ENCODE measurements at regions not wholly inside any gene's neighbourhood (a gene's known extent, or its start where the extent isn't known, plus 50 kb on each side); places are given as distances from the start of the nearest gene placed in this dataset.

GRCh38 chr10:4473977-4474376, 352.0 kb upstream of the AKR1E2 start:
- Mint-ChIP-seq H3K36me3 (ENCODE audit: low read depth) (no peaks in the 10 kb centered on the region), H3K4me1 (peaks cover 23% of the 10 kb centered on the region), H3K27me3 (peaks cover 5% of the 10 kb centered on the region), H3K27ac (peak overlapping the region; percentile 57), H3K4me3 (peak overlapping the region; percentile 76)
- no peaks in the 10 kb centered on the region for H3K9me3 ChIP-seq (ENCODE audit: control insufficient read depth, low read length, poor library complexity, severe bottlenecking)
- no peak for ATAC-seq
- DNase-seq, result no peak

- Mint-ChIP-seq H3K27ac (peak overlapping the region; percentile 47), H3K4me3 (no peak overlapping the region), H3K4me1 (peaks cover 23% of the 10 kb centered on the region), H3K36me3 (ENCODE audit: low read depth) (no peaks in the 10 kb centered on the region), H3K27me3 (peaks cover 5% of the 10 kb centered on the region)
- DNase-seq, result no peak
- no peak for ATAC-seq
- H3K9me3 ChIP-seq (ENCODE audit: control insufficient read depth, low read length, poor library complexity, severe bottlenecking), result no peaks in the 10 kb centered on the region
These were observed 353.7 kb upstream of the AKR1E2 start for GRCh38 chr10:4472190-4472904.

GRCh38 chr10:4470231-4470835, 355.7 kb upstream of the AKR1E2 start:
- H3K4me1 Mint-ChIP-seq, result peaks cover 19% of the 10 kb centered on the region
- ATAC-seq, result no peak
- H3K36me3 Mint-ChIP-seq (ENCODE audit: low read depth), result no peaks in the 10 kb centered on the region
- H3K27me3 Mint-ChIP-seq, result peaks cover 5% of the 10 kb centered on the region
- no peak overlapping the region for H3K4me3 Mint-ChIP-seq
- no peaks in the 10 kb centered on the region for H3K9me3 ChIP-seq (ENCODE audit: control insufficient read depth, low read length, poor library complexity, severe bottlenecking)
- no peak for DNase-seq
- H3K27ac Mint-ChIP-seq, result no peak overlapping the region

DNA sequence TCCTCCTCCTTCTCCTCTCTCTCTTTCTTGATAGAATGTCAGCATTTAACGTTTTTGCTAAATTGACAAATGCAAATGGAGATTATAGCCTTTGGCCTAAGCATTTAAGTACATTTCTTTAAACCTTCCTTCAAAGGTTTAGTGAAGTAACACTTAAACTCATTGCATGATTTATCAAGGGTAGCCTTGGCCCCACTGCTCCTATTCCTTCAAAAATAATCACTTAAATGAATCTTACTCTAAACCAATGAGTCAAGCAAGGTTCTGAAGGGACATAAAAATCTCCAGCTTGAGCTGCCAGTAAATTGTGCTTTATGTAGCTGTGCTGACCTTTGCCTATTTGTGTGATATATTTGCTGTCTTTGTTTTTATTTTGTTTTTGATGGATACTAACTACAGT, 358.5 kb upstream of the AKR1E2 start:
- no peak for DNase-seq
- H3K4me3 Mint-ChIP-seq, result no peak overlapping the region
- peaks cover 5% of the 10 kb centered on the region for H3K27me3 Mint-ChIP-seq
- no peaks in the 10 kb centered on the region for H3K9me3 ChIP-seq (ENCODE audit: control insufficient read depth, low read length, poor library complexity, severe bottlenecking)
- no peaks in the 10 kb centered on the region for H3K36me3 Mint-ChIP-seq (ENCODE audit: low read depth)
- ATAC-seq, result no peak
- no peaks in the 10 kb centered on the region for H3K4me1 Mint-ChIP-seq
- H3K27ac Mint-ChIP-seq, result no peak overlapping the region

GRCh38 chr10:4460267-4460666, 365.7 kb upstream of the AKR1E2 start:
- H3K27me3 Mint-ChIP-seq, result no peaks in the 10 kb centered on the region
- no peaks in the 10 kb centered on the region for H3K9me3 ChIP-seq (ENCODE audit: control insufficient read depth, low read length, poor library complexity, severe bottlenecking)
- DNase-seq (no peak), ATAC-seq (no peak)
- no peak overlapping the region for H3K4me3 Mint-ChIP-seq
- H3K27ac Mint-ChIP-seq, result no peak overlapping the region
- peaks cover 2% of the 10 kb centered on the region for H3K36me3 Mint-ChIP-seq (ENCODE audit: low read depth)
- no peaks in the 10 kb centered on the region for H3K4me1 Mint-ChIP-seq

DNA sequence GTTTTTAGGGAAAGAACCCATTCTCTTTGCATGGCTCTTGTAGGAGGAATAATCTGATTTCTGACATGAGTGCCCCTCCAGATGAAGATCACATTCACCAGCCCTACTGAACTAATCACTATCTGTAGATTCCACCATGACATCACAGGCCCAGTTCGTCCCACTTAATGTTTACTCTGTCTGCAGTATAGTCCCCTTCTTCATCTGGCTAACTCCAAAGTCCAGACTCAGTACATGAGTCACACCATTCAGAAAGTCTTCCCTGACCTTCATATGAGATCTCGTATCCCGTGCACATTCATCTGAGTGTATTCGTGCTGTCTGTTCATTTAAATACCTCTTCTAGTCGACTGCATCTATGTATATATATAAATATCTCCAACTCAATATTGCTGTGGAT, 366.5 kb upstream of the AKR1E2 start:
- no peak overlapping the region for H3K4me3 Mint-ChIP-seq

GRCh38 chr10:4457597-4457996, 368.4 kb upstream of the AKR1E2 start:
- DNase-seq, result no peak

More for the DNA sequence above, 366.5 kb upstream of the AKR1E2 start:
- Mint-ChIP-seq H3K27me3 (no peaks in the 10 kb centered on the region), H3K4me1 (no peaks in the 10 kb centered on the region), H3K36me3 (ENCODE audit: low read depth) (peaks cover 2% of the 10 kb centered on the region), H3K27ac (no peak overlapping the region)
- no peak for ATAC-seq
- DNase-seq, result no peak
- no peaks in the 10 kb centered on the region for H3K9me3 ChIP-seq (ENCODE audit: control insufficient read depth, low read length, poor library complexity, severe bottlenecking)

DNA sequence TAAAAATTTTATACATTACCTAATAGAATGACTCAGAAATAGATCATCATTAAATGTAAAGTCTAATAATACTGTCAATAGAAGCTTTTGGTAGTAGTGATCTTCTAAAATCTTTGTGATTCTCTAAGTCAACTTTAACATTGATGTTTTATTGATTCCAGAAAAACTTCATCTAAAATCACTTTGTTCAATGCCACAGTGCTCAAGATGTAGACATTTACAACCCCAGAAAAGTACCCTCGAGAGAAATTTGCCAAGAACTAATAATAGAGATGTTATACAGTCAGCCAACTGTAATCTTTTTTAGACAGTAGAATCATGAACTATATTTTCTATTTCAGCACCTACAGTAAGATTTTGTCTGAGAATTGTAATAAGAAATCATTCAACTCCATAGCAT, 369.2 kb upstream of the AKR1E2 start:
- no peak overlapping the region for H3K4me3 Mint-ChIP-seq
- DNase-seq, result no peak
- ATAC-seq, result no peak
- H3K9me3 ChIP-seq (ENCODE audit: control insufficient read depth, low read length, poor library complexity, severe bottlenecking), result no peaks in the 10 kb centered on the region
- H3K27me3 Mint-ChIP-seq, result no peaks in the 10 kb centered on the region
- H3K4me1 Mint-ChIP-seq, result no peaks in the 10 kb centered on the region
- H3K27ac Mint-ChIP-seq, result no peak overlapping the region
- peaks cover 2% of the 10 kb centered on the region for H3K36me3 Mint-ChIP-seq (ENCODE audit: low read depth)

More at GRCh38 chr10:4457597-4457996, 368.4 kb upstream of the AKR1E2 start:
- ATAC-seq, result no peak
- Mint-ChIP-seq H3K27ac (no peak overlapping the region), H3K4me3 (no peak overlapping the region), H3K36me3 (ENCODE audit: low read depth) (peaks cover 2% of the 10 kb centered on the region), H3K27me3 (no peaks in the 10 kb centered on the region), H3K4me1 (no peaks in the 10 kb centered on the region)
- H3K9me3 ChIP-seq (ENCODE audit: control insufficient read depth, low read length, poor library complexity, severe bottlenecking), result no peaks in the 10 kb centered on the region

GRCh38 chr10:4456279-4456678, 369.7 kb upstream of the AKR1E2 start:
- DNase-seq, result no peak
- Mint-ChIP-seq H3K27me3 (no peaks in the 10 kb centered on the region), H3K36me3 (ENCODE audit: low read depth) (peaks cover 2% of the 10 kb centered on the region), H3K4me1 (no peaks in the 10 kb centered on the region), H3K4me3 (no peak overlapping the region), H3K27ac (no peak overlapping the region)
- ATAC-seq, result no peak
- H3K9me3 ChIP-seq (ENCODE audit: control insufficient read depth, low read length, poor library complexity, severe bottlenecking), result no peaks in the 10 kb centered on the region

DNA sequence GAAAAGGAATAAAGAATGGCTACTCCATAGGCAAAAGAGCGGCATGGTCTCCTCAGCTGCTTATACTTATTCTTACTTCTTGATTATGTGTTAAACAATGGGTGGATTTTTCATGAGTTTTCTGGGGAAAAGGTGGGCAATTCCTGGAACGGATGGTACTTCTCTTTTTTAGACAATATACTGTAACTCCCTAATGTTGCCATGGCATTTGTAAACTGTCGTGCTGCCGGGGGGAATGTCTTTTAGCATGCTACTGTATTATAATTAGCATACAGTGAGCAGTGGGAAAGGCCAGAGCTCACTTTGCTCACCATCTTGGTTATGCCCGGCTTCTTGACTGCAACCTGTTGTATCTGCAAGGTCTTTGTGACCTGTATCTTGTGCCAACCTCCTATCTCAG, 372.1 kb upstream of the AKR1E2 start:
- Mint-ChIP-seq H3K27me3 (no peaks in the 10 kb centered on the region), H3K27ac (no peak overlapping the region)

GRCh38 chr10:4453276-4453675, 372.7 kb upstream of the AKR1E2 start:
- no peaks in the 10 kb centered on the region for H3K9me3 ChIP-seq (ENCODE audit: control insufficient read depth, low read length, poor library complexity, severe bottlenecking)
- no peak overlapping the region for H3K4me3 Mint-ChIP-seq
- H3K27ac Mint-ChIP-seq, result no peak overlapping the region
- ATAC-seq, result no peak
- H3K27me3 Mint-ChIP-seq, result no peaks in the 10 kb centered on the region
- H3K4me1 Mint-ChIP-seq, result peaks cover 3% of the 10 kb centered on the region
- no peak for DNase-seq
- no peaks in the 10 kb centered on the region for H3K36me3 Mint-ChIP-seq (ENCODE audit: low read depth)

More for the DNA sequence above, 372.1 kb upstream of the AKR1E2 start:
- no peak for DNase-seq
- no peaks in the 10 kb centered on the region for H3K9me3 ChIP-seq (ENCODE audit: control insufficient read depth, low read length, poor library complexity, severe bottlenecking)
- Mint-ChIP-seq H3K4me1 (peaks cover 3% of the 10 kb centered on the region), H3K36me3 (ENCODE audit: low read depth) (peaks cover 2% of the 10 kb centered on the region), H3K4me3 (no peak overlapping the region)
- ATAC-seq, result no peak

DNA sequence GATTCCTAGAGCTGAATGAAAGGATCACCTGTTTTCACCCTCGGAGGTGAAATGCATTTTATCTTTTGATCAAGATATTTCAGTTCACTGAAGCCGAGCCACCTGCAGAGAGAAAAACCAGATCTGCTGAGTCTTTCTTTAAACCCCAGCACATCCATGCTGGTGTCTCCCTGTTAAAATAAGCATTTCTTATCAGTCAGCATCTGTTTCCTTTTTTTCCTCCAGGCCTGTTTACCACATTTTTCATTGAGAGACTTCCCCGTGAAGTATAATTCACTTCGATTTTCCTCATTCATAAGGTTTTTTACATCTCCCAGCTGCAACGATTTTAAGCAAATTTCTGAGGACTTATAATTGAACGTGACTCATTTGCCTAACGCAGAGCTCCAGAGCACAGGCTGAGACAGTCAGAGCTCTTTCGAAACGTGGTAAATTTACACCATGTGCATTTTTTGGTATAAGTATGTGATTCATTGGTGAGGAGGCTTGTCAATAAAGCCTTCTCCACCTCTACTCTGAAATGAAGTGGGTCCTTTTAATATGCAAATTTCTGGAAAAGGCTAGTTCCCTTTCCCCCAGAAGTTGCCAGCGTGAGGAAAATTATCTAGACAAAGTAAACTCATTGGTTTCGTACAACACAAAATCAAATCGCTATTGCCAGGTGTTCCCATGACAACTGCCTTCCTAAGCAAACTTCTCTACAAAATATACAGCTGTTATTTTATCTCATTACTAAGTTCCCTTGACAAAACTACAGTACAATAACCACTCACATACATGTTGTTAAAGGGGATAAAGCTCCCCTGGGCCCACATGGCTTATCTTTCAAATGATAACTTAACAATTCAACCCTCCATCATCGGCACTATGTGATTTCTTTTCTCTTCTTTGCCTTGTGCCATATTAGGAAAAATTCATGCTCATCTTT, 374.8 kb upstream of the AKR1E2 start:
- Mint-ChIP-seq H3K4me3 (no peak overlapping the region), H3K36me3 (ENCODE audit: low read depth) (no peaks in the 10 kb centered on the region)

GRCh38 chr10:4450169-4450568, 375.8 kb upstream of the AKR1E2 start:
- H3K9me3 ChIP-seq (ENCODE audit: control insufficient read depth, low read length, poor library complexity, severe bottlenecking), result no peaks in the 10 kb centered on the region
- Mint-ChIP-seq H3K4me3 (no peak overlapping the region), H3K4me1 (peaks cover 3% of the 10 kb centered on the region), H3K27ac (no peak overlapping the region), H3K36me3 (ENCODE audit: low read depth) (no peaks in the 10 kb centered on the region), H3K27me3 (no peaks in the 10 kb centered on the region)
- DNase-seq (no peak), ATAC-seq (no peak)

More for the DNA sequence above, 374.8 kb upstream of the AKR1E2 start:
- Mint-ChIP-seq H3K27ac (no peak overlapping the region), H3K27me3 (no peaks in the 10 kb centered on the region), H3K4me1 (peaks cover 3% of the 10 kb centered on the region)
- ATAC-seq, result no peak
- DNase-seq, result no peak
- no peaks in the 10 kb centered on the region for H3K9me3 ChIP-seq (ENCODE audit: control insufficient read depth, low read length, poor library complexity, severe bottlenecking)
